GDM1 (cell line): ENCODE measurements at regions not wholly inside any gene's neighbourhood (a gene's known extent, or its start where the extent isn't known, plus 50 kb on each side); places are given as distances from the start of the nearest gene placed in this dataset.

Experiments used
- DNase-seq: peaks from one replicate; lab custom pipeline; 2025; lab: John Stamatoyannopoulos, UW

DNA sequence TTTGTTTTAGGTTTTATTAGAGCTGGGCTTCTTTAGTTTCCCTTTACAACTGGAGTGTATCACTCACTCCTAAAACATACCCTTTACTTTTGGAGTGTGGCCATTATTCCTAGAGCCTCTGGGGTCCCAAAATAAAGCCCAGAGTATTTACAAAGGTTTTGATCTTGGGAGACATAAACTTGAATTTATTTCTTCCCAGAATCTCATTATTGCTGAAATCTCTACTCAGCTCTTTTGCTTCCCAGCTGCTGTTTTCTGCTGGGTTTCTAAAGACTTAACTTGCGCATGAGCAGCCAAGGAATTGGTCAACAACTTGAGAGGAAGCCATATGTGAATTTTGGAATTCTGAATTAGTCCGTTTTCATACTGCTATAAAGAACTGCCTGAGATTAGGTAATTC lies 94.5 kb upstream of the NRSN1 start:
- no peak for DNase-seq

DNA sequence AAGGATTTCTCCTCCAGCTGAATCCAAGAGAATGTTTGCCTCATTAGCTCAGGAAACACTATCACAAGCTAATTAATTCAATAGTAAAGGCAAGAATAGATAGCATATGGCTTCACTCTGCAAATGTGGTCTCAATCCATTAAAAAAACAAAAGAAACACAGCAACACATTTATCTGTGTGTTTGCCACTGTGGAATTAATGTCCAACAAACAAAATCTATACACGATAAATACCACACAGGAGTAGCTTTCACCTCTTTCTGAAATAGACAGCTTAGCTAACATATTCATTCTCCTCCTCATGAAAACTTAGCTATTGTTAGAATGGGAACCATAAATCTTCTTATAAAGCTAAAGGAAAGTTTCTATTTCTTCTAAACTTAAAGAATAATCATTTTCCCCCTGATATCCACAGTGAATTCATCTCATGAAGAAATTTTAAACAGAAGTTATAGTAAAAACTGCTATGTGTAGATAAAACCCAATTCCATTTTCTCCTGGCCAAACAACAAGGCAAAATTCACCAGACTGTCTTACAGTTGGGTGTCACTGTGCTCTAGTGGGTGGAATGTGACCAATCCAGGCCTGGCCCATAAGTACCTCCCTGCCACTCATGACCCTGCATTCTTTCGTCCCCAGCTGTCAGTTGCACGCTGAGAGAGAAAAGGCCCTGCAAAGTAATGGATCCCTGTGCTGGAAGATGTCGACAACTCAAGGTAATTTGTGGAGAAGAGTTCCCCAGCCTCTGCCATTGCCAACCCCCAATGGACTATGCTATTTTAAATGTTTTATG lies 92.9 kb upstream of the NRSN1 start:
- no peak for DNase-seq

DNA sequence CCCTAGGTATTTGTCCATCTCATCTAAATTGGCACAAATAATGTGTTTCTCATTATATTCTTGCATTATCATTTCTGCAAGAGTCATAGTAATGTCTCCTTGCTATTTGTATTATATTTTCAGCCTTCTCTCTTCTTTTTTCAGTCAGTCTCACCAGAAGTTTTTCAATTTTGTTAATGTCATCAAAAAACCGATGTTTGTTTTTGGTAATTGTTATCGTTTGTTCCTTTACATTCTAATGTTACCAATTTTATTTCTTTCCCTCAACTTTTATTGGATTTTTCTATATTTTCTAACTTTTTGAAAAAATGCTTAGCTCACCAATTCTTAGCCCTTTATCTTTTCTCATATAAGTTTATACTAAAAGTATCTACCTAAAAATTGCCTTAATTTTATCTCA lies 82.2 kb upstream of the NRSN1 start:
- no peak for DNase-seq

DNA sequence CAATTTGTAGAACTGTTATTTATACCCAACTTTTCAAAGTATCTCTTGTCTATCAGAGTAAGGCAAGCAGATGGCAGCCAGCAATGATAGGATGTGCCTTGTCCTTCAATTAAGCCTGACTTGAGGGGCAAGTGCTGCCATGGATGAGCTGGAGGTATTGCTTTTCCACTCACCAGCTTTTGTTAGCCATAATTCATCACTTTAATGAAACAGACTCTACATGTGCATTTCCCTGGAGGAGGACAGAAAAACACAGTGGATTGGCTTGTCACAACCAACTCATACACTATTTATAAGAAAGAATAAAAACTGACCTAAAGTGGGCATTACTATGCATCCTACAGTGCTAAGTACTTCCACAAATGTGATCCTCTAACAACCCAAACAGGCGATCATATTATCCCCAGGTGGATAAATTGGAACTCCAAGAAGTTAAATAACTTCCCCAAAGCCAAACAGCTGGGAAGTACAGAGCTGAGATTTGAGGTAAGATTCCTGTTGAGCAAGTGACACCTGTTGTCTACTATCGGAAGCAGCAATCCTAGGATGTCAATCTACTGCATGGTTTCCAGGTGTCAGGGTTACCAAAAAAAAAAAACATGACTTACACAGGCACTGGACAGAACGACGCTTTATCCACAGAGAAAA lies 73.9 kb upstream of the NRSN1 start:
- no peak for DNase-seq

GRCh38 chr6:24052590-24052961 lies 73.4 kb upstream of the NRSN1 start:
- DNase-seq = no peak

DNA sequence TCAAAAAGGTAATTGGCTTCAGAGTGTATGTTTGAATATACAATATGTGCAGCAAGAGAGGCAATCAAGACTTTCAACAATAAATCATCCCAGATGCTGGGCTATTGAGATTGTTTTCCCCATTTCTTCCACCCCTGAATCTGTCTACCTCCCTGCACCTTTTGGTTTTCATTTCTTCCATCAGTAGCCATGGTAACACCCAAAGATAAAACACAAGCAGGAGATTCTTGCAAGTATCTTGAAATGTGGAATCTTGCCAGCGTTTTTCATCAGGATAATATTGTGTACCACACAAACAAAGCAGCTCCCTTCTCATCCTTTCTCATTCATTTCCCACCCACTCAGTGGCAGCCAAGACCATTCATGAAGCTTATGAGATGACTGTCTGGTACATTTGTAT lies 73.0 kb upstream of the NRSN1 start:
- no peak for DNase-seq

DNA sequence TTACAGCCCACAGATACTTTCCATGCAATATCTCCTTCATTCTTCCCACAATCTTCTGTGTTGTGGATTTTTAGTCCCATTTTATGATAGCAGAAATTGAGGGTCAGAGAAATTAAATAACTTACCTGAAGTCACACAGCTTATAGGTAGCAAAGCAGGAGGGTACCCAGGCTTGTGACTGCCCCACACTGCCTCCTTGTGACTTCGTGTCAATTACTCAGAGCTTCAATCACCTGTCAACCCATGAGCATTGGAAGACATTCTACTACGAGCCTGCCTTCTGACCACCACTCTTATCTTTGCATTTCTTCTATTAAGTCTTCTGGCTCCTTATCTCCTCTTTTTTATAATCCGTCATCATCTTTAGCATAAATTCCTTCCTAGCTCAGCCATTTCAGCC lies 71.6 kb upstream of the NRSN1 start:
- DNase-seq = no peak

- DNase-seq = no peak
Observed at GRCh38 chr6:24056567-24056966, 69.4 kb upstream of the NRSN1 start.

DNA sequence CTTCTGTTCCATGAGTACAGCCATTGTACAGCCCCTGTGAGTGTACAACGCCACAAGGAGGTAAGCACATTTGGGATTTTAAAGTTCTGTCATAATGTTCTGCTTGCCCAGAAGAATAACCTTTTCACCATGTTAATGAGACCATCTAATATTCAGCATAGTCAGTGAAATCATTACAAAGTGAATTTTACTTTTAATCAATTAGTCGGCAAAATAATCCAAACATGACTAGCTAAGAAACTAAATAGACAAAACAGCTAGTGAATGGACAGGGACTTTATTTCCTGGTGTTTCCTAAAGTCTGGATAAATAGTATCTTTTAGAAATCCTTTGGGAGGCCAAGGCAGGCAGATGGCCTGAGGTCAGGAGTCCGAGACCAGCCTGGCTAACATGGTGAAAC lies 69.0 kb upstream of the NRSN1 start:
- DNase-seq = no peak

GRCh38 chr6:24060982-24061754 lies 64.8 kb upstream of the NRSN1 start:
- no peak for DNase-seq

- no peak for DNase-seq
Observed at GRCh38 chr6:24064106-24064505, 61.9 kb upstream of the NRSN1 start.

GRCh38 chr6:24064832-24065231 lies 61.2 kb upstream of the NRSN1 start:
- no peak for DNase-seq

DNA sequence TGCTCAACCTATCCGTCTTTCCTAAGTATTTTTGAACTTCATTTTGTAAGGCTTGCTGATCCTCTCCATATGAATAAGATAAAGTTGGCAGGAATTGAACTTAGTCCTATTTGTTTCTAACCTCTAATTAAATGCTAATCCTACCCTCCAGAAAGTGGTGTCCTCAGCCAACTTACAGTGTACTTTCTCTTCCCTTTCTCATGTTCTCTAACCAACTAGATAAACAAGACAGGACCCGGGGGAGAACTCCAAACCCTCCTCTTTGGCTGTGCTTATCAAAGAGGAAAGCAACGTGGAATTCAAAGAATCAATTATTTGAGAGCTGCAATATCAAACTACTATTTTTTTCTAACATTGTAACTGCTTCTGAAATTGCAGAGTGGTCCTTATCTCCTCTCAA lies 56.5 kb upstream of the NRSN1 start:
- no peak for DNase-seq

DNA sequence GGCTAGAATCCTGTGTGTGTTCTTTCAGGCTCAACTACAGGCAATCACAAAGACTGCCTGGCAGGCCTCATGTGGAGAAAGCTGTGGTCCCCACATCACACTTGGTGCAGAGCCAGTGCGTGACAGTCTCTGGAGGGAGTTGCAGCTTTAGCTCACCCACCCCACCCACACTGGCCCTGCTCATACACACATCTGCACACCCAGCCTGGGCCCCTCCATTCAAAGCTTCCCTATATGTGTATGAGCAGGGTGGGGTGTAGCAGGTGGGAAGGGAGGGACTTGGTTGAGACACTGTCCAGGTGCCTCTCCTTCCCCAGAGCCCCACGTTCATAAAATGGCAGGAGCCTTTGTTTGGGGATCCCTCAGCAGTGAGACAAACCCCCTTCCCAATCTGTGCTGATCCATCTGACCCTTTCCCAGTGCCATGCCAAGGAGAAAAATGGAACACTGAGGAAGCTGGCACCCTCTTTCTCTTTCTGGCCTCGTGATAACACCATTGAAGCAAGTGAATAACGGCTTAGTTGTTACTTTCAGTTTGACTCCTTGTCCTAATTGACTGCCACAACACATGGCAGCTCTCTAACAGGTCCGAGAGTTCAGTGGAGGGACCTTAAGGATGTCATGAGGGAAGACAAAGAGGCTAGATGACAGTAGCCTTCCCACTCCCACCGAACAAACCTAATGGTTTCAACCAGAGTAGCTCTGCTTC lies 53.8 kb upstream of the NRSN1 start:
- no peak for DNase-seq

DNA sequence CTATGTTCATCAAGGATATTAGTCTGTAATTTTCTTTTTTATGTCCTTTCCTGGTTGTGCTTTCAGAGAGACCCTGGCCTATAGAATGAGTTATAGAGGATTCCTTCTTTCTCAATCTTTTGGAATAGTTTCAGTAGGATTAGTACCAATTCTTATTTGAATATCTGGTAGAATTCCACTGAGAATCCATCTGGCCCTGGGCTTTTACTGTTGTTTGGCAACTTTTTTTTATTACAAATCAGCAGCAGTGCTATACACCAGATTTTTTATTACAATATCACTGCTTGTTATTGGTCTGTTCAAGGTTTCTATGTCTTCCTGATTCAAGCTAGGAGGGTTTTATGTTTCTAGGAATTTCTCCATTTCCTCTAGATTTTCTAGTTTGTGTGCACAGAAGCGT lies 50.0 kb upstream of the NRSN1 start:
- DNase-seq = no peak
